ENCODE measurements at regions not wholly inside any gene's neighbourhood (a gene's known extent, or its start where the extent isn't known, plus 50 kb on each side); places are given as distances from the start of the nearest gene placed in this dataset.

- TF ChIP-seq CTCF (IDR thresholded peaks at IDR 0.05) (no peak), POLR2A (IDR thresholded peaks at IDR 0.05) (no peak)
These were observed 60.7 kb upstream of the HAND2 start for GRCh38 chr4:173590697-173591096.

Measured in body of pancreas (tissue), 4 donors.